ENCODE measurements at regions not wholly inside any gene's neighbourhood (a gene's known extent, or its start where the extent isn't known, plus 50 kb on each side); places are given as distances from the start of the nearest gene placed in this dataset.

DNA sequence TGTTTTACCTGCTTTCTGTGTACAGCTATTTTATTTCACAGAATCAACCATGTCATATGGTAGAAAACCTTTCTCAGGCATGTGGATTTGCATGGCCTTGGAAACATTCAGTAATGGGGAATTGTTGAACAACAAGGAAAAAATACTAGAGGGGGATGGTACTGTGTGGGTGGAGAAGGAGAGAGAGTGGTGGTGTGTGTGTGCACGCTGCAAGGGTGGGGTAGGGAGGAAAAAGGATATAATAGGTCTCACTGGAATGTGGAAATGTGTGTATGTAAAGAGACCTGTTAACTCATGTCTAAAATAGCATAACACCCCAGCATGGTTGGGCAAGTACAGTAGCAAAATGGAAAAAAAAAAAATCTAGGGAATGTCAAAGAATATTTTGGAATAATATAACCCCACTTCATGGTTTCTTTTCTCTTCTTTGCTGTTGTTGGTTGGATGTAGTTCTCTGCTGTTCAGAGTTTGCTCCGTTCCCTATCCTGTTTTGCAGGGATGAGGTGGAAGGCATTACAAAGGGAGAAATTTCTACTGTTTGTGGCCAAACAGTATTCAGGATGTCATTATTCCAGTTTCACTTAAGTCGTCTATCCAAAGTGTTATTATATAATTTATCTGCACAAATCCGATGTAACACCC, 93.9 kb upstream of the CITED2 start:
- TF ChIP-seq, protein P1, sequence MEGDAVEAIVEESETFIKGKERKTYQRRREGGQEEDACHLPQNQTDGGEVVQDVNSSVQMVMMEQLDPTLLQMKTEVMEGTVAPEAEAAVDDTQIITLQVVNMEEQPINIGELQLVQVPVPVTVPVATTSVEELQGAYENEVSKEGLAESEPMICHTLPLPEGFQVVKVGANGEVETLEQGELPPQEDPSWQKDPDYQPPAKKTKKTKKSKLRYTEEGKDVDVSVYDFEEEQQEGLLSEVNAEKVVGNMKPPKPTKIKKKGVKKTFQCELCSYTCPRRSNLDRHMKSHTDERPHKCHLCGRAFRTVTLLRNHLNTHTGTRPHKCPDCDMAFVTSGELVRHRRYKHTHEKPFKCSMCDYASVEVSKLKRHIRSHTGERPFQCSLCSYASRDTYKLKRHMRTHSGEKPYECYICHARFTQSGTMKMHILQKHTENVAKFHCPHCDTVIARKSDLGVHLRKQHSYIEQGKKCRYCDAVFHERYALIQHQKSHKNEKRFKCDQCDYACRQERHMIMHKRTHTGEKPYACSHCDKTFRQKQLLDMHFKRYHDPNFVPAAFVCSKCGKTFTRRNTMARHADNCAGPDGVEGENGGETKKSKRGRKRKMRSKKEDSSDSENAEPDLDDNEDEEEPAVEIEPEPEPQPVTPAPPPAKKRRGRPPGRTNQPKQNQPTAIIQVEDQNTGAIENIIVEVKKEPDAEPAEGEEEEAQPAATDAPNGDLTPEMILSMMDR (conservative IDR thresholded peaks at IDR 0.05; ENCODE audit: low read depth, low read length) = no peak
- no peak for TF ChIP-seq EZH2 (IDR thresholded peaks at IDR 0.05; ENCODE audit: borderline replicate concordance, low read depth, low read length, poor library complexity, severe bottlenecking)

Measured in A673 (cell line).